ENCODE measurements at regions not wholly inside any gene's neighbourhood (a gene's known extent, or its start where the extent isn't known, plus 50 kb on each side); places are given as distances from the start of the nearest gene placed in this dataset.

GRCh38 chr14:94946244-94946643, 176.3 kb upstream of the GSC start:
- TF ChIP-seq CTCF (IDR thresholded peaks at IDR 0.05) (no peak), EP300 (IDR thresholded peaks at IDR 0.05) (no peak), POLR2A (IDR thresholded peaks at IDR 0.05) (no peak), POLR2AphosphoS5 (IDR thresholded peaks at IDR 0.05) (no peak)
